ENCODE measurements at regions not wholly inside any gene's neighbourhood (a gene's known extent, or its start where the extent isn't known, plus 50 kb on each side); places are given as distances from the start of the nearest gene placed in this dataset.

GRCh38 chr1:112250892-112251291 is 145.1 kb upstream of the CTTNBP2NL start:
- no peak overlapping the region for H3K27ac ChIP-seq (ENCODE audit: low read depth, low read length, poor library complexity, severe bottlenecking)
- no peaks in the 10 kb centered on the region for H3K79me2 ChIP-seq (ENCODE audit: insufficient read depth, low read length)
- H4K20me1 ChIP-seq (ENCODE audit: insufficient read depth, low read length), result no peaks in the 10 kb centered on the region
- H3K36me3 ChIP-seq (ENCODE audit: insufficient read depth, low read length), result no peaks in the 10 kb centered on the region
- no peaks in the 10 kb centered on the region for H3K9me3 ChIP-seq (ENCODE audit: low read length)
- no peaks in the 10 kb centered on the region for H3F3A ChIP-seq (ENCODE audit: insufficient read depth, low read length)
- no peaks in the 10 kb centered on the region for H3K4me1 ChIP-seq (ENCODE audit: insufficient read depth, low read length, severe bottlenecking)
- no peak overlapping the region for H3K9ac ChIP-seq (ENCODE audit: low read length)
- no peak for TF ChIP-seq CTCF (IDR thresholded peaks at IDR 0.05; ENCODE audit: low read length)
- no peak for TF ChIP-seq EZH2 (IDR thresholded peaks at IDR 0.05; ENCODE audit: borderline replicate concordance, low read length)
- no peaks in the 10 kb centered on the region for H3K27me3 ChIP-seq (ENCODE audit: insufficient read depth, low read length)
- H2AFZ ChIP-seq (ENCODE audit: low read length), result no peak overlapping the region
- H3K9me2 ChIP-seq (ENCODE audit: low read depth, low read length), result no peaks in the 10 kb centered on the region
- no peak overlapping the region for H3K4me3 ChIP-seq (ENCODE audit: low read depth, low read length, poor library complexity, severe bottlenecking)
- no peak overlapping the region for H3K4me2 ChIP-seq (ENCODE audit: low read length)

GRCh38 chr1:112251766-112252506 is 144.1 kb upstream of the CTTNBP2NL start:
- H3K36me3 ChIP-seq (ENCODE audit: insufficient read depth, low read length), result no peaks in the 10 kb centered on the region
- H3K9me3 ChIP-seq (ENCODE audit: low read length), result no peaks in the 10 kb centered on the region
- H3K4me2 ChIP-seq (ENCODE audit: low read length), result no peak overlapping the region
- H4K20me1 ChIP-seq (ENCODE audit: insufficient read depth, low read length), result no peaks in the 10 kb centered on the region
- H3K79me2 ChIP-seq (ENCODE audit: insufficient read depth, low read length), result no peaks in the 10 kb centered on the region
- no peaks in the 10 kb centered on the region for H3K9me2 ChIP-seq (ENCODE audit: low read depth, low read length)
- no peak overlapping the region for H3K27ac ChIP-seq (ENCODE audit: low read depth, low read length, poor library complexity, severe bottlenecking)
- H3F3A ChIP-seq (ENCODE audit: insufficient read depth, low read length), result no peaks in the 10 kb centered on the region
- H3K27me3 ChIP-seq (ENCODE audit: insufficient read depth, low read length), result no peaks in the 10 kb centered on the region
- no peak overlapping the region for H2AFZ ChIP-seq (ENCODE audit: low read length)
- H3K4me1 ChIP-seq (ENCODE audit: insufficient read depth, low read length, severe bottlenecking), result no peaks in the 10 kb centered on the region
- TF ChIP-seq EZH2 (IDR thresholded peaks at IDR 0.05; ENCODE audit: borderline replicate concordance, low read length) (no peak), CTCF (IDR thresholded peaks at IDR 0.05; ENCODE audit: low read length) (no peak)
- no peak overlapping the region for H3K4me3 ChIP-seq (ENCODE audit: low read depth, low read length, poor library complexity, severe bottlenecking)
- no peak overlapping the region for H3K9ac ChIP-seq (ENCODE audit: low read length)

- Histone ChIP-seq H3K27ac (ENCODE audit: low read depth, low read length, poor library complexity, severe bottlenecking) (no peak overlapping the region), H3F3A (ENCODE audit: insufficient read depth, low read length) (no peaks in the 10 kb centered on the region), H3K36me3 (ENCODE audit: insufficient read depth, low read length) (no peaks in the 10 kb centered on the region), H3K9me2 (ENCODE audit: low read depth, low read length) (no peaks in the 10 kb centered on the region), H3K4me3 (ENCODE audit: low read depth, low read length, poor library complexity, severe bottlenecking) (no peak overlapping the region), H3K9me3 (ENCODE audit: low read length) (no peaks in the 10 kb centered on the region), H3K4me2 (ENCODE audit: low read length) (no peak overlapping the region), H2AFZ (ENCODE audit: low read length) (no peak overlapping the region), H3K4me1 (ENCODE audit: insufficient read depth, low read length, severe bottlenecking) (no peaks in the 10 kb centered on the region), H3K9ac (ENCODE audit: low read length) (no peak overlapping the region), H3K27me3 (ENCODE audit: insufficient read depth, low read length) (no peaks in the 10 kb centered on the region), H3K79me2 (ENCODE audit: insufficient read depth, low read length) (no peaks in the 10 kb centered on the region), H4K20me1 (ENCODE audit: insufficient read depth, low read length) (no peaks in the 10 kb centered on the region)
- no peak for TF ChIP-seq CTCF (IDR thresholded peaks at IDR 0.05; ENCODE audit: low read length)
- no peak for TF ChIP-seq EZH2 (IDR thresholded peaks at IDR 0.05; ENCODE audit: borderline replicate concordance, low read length)
Measured at GRCh38 chr1:112253366-112253765, 142.6 kb upstream of the CTTNBP2NL start.
